Activated CD4-positive, alpha-beta T cell treated with anti-CD3 and anti-CD28 coated beads, Interleukin-2, Interleukin-6, amounts not matched to agents 100 ng/mL and 50 ng/mL, durations not matched to agents 16 hours and 8 hours (primary cell): ENCODE measurements at regions not wholly inside any gene's neighbourhood (a gene's known extent, or its start where the extent isn't known, plus 50 kb on each side); places are given as distances from the start of the nearest gene placed in this dataset.

ENCODE experiments used
- DNase-seq: peaks from one replicate; pipeline ENCODE4 v3.0.0-alpha.2; 2020

DNA sequence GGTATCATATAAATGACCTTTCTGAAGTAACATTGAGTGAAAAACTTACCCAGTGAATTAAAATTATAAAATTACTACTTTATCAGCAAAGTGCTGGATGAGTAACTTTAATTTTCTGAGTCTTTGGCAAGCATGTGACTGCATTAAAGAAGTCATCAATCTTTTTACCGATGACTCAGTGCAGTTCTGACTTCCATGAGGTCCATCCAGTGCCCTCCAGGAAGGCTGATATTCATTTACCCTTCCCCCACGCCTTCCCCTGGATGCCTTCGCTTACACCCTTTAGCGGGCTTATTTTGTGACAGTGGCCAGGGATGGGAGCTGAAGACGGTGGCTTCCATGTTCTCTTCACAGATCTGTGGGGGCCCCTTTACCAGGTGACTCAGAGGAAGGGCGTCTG, 572.9 kb upstream of the PFKP start:
- DNase-seq = no peak

GRCh38 chr10:2488446-2489005, 578.8 kb upstream of the PFKP start:
- DNase-seq = no peak

DNA sequence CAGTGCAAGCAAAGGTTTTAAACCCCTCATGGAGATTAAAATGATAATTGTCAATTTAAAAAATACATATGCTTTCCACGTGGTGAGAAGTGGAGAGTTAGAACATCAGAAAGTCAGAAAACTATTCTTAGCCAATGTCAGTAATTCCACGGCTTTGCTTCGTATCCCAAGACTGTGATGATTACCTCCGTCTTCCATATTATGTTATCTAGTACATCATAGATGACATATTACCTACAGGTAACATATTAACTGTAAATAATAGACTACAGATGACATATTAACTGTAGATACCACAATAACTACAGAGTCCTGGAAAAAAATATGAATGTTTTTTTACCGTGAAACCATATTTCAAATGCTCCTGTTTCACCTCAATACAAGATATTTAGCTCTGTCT, 579.4 kb upstream of the PFKP start:
- no peak for DNase-seq

DNA sequence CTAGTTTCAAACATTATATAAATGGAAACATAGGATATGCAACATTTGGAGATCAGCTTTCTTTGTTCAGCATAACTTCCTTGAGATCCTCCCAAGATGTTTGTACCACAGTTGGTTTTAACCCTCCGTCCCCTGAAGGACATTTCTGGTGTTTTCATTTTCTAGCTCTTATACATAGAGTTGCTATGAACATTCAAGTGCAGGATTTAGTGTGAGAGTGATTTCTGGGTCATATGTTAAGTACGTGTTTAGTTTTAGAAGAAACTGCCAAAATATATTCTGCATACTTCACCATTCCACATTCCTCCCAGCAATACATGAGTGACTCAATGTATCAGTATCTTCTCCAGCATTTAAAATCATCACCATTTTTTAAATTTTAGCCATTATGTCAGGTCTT, 588.7 kb upstream of the PFKP start:
- no peak for DNase-seq

GRCh38 chr10:2476812-2477553, 590.4 kb upstream of the PFKP start:
- DNase-seq = no peak

DNA sequence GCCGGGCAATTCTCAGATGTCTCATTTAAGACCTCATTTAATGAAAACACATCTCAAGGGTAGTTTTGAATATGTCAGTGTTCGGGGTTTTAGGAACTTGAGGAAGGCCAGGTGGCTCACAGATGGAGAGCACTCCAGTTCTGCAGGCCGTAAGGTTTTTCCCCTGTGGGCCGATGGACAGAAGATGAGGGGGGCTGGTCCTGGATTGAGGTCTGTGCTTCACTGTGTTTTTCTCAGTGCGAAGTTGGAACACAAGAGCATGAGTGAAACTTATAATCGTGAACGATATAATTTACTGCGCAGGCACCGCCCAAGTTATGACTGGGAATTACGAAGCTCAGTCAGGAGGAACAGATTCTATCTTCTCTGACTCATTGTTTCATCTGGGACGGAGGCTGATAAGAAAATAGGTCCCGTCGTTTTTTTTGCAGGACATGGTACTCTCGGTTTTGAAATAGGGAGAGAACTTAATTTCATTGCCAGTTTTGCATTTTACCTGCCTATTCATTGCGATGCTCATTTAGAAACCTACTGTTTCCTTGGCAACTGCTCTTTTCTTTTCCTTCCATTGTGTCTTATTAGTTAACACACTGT, 591.0 kb upstream of the PFKP start:
- DNase-seq = no peak

- no peak for DNase-seq
Measured at GRCh38 chr10:2475711-2476217, 591.6 kb upstream of the PFKP start.

- DNase-seq = no peak
Measured at GRCh38 chr10:2471811-2472210, 595.5 kb upstream of the PFKP start.

GRCh38 chr10:2469802-2470201, 597.5 kb upstream of the PFKP start:
- DNase-seq = no peak

DNA sequence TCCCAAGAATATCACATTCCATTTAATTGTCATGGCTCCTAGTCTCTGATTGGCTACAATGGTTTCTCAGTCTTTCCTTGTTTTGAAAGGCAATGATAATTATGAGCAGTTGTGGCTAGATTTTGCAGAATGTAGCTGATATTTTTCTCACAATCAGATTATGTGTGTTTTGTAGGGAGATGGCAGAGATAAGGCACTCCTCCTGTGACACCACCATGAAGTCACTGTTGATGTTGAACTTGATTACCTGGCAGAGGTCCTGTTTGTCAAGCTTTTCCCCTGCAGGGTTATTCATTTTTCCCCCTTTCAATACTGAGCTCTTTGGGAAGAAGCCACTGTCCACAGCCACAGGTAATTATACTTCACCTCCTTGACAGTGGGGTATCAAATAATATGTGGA, 602.9 kb upstream of the PFKP start:
- no peak for DNase-seq

DNA sequence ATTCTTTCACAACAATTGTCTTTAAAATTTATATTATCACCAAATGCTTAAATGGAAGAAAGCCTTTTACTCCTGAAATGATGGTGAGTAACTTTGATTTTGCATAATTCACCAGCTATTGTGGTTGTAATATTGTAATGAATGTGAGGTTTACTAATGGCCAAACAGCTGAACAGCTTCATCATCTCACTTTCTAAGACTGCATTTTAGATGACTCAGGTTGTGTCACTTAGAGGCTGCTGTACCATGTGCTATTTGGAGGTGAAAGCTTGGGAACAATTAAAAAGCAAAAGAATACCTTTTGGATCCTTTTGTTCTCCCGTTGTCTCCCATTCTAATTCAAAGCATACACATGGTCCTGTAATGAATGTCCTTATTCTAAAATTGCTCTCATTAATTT, 604.0 kb upstream of the PFKP start:
- DNase-seq = no peak

DNA sequence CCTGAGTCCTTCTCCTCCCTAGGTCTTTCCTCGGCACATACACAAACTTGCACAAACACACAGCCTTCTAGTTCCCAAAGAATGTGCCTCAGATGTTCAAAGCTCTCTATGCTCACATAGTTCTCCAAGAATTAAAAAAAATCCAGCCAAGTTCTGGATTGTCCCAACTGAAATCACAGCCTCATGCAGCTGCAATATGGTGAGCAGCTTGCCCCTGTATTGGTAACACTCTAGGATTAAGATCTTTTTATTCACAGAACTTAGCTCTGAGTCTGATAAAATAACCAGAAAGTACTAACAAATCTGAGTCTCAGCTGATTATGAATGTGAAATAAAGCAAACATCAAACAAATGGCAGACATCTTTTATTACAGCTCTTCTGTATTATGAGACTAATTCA, 604.8 kb upstream of the PFKP start:
- no peak for DNase-seq

DNA sequence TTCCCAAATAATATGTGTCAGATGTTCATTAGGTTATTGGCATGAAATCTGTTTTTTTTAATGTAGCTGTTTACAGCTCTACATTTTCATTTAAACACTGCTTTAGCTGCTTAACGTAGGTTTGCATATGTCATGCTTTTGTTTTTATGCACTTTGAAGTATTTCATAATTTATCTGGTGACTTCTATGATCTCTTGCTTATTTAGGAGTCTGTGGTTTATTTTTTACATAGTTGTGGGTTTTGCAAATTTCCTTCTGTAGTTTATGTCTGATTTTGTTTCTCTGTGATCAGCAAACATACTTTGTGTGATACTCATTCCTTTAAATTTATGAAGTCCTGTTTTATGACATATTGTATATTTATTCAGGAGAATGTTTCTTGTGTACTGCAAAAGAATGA, 606.5 kb upstream of the PFKP start:
- no peak for DNase-seq

- DNase-seq = no peak
Measured at GRCh38 chr10:2459713-2460112, 607.6 kb upstream of the PFKP start.

GRCh38 chr10:2456834-2457233, 610.5 kb upstream of the PFKP start:
- no peak for DNase-seq

- no peak for DNase-seq
Measured at GRCh38 chr10:2445370-2445769, 622.0 kb upstream of the PFKP start.

- DNase-seq = no peak
Measured at GRCh38 chr10:2439983-2440382, 627.4 kb upstream of the PFKP start.

GRCh38 chr10:2439000-2439399, 628.3 kb upstream of the PFKP start:
- no peak for DNase-seq

- DNase-seq = no peak
Measured at GRCh38 chr10:2438248-2438939, 629.0 kb upstream of the PFKP start.

DNA sequence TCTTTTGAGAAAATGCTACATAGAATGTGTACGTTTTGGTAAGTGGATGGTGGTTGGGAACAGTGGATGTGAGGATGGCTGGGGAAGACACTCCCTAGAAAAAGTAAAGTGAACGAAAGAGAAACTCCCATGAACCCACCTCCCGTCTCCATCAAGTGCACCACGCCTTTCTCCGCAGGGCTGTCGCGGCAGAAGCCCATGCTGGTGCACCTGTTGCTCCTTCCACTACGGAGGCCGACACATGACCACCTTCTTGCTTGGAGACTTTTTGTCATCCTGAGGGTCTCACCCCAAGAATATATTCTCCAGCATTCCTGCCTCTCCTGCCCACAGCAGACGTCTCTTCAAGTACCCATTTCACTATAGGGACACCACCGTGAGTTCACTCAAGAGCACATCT, 630.4 kb upstream of the PFKP start:
- no peak for DNase-seq

DNA sequence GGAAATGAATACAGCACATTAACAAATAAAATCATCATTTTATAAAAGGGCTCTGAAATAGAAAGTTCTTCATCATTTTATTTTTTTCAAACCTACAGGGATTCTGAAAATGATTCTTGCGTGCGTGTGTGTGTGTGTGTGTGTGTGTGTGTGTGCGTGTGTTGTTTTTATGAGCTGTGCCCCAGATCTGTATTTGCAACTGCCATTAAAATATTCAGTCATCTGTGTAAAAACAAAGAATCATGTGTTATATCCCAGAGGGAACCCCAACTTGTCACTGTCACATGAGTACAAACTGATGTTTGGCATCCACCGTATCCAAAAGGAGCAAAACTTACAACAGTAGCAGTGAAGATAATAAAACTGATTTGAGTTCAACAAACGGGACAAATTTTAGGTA, 635.4 kb upstream of the PFKP start:
- DNase-seq = no peak

DNA sequence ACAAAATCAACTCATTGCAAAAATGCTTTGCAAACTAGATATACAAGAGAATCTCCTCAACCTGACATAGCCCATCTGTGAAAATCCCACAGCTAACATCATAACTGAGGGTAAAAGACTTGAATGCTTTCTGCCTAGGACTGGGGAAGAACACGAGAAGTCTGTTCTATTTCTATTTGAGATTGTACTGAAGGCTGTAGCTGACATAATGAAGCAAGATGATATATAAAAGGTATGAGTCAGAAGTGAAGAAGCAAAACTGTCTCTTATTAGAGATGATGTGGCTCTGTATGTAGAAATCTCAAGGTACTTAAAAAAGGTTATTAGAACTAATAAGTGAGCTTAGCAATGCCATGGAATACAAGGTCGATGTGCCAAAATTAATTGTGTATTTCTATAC, 639.9 kb upstream of the PFKP start:
- DNase-seq = no peak

GRCh38 chr10:2425320-2425719, 642.0 kb upstream of the PFKP start:
- no peak for DNase-seq

GRCh38 chr10:2414562-2414961, 652.8 kb upstream of the PFKP start:
- DNase-seq = no peak
